GM19395 (cell line): ENCODE measurements at regions not wholly inside any gene's neighbourhood (a gene's known extent, or its start where the extent isn't known, plus 50 kb on each side); places are given as distances from the start of the nearest gene placed in this dataset.
"Not testable (repeated sequence)": the region's sequence is repeated elsewhere in the genome, so short reads cannot be mapped to it uniquely, and the experiment has no call there.

Experiments used
- ATAC-seq: cut with Tn5 transposase; IDR thresholded peaks from one replicate; pipeline ENCODE4 v1.9.1; 2021; ENCODE audit warnings: mild to moderate bottlenecking, moderate library complexity; ENCODE audit not compliant: unreplicated experiment

- ATAC-seq: no peak
Observed at GRCh38 chr10:63077800-63078199, 55.3 kb upstream of the NRBF2 start.

- ATAC-seq: no peak
Observed at GRCh38 chr10:63072951-63073350, 60.2 kb upstream of the NRBF2 start.

GRCh38 chr10:63071145-63071544 lies 62.0 kb upstream of the NRBF2 start:
- ATAC-seq: no peak

GRCh38 chr10:63069318-63069717 lies 63.8 kb upstream of the NRBF2 start:
- ATAC-seq: no peak

GRCh38 chr10:63068246-63068645 lies 64.9 kb upstream of the NRBF2 start:
- ATAC-seq: peak; percentile 72

- no peak for ATAC-seq
Observed at GRCh38 chr10:63066606-63067005, 66.5 kb upstream of the NRBF2 start.

- no peak for ATAC-seq
Observed at GRCh38 chr10:63064706-63065105, 68.4 kb upstream of the NRBF2 start.

- ATAC-seq: no peak
Observed at GRCh38 chr10:63058236-63058635, 74.9 kb upstream of the NRBF2 start.

- ATAC-seq: no peak
Observed at GRCh38 chr10:63057509-63057908, 75.6 kb upstream of the NRBF2 start.

- no peak for ATAC-seq
Observed at GRCh38 chr10:63055705-63056104, 77.4 kb upstream of the NRBF2 start.

- no peak for ATAC-seq
Observed at GRCh38 chr10:63054889-63055611, 78.1 kb upstream of the NRBF2 start.

- no peak for ATAC-seq
Observed at GRCh38 chr10:63052083-63052482, 81.0 kb upstream of the NRBF2 start.

- ATAC-seq: no peak
Observed at GRCh38 chr10:63042256-63042655, 90.9 kb upstream of the NRBF2 start.

GRCh38 chr10:63033616-63034185 lies 99.4 kb upstream of the NRBF2 start:
- ATAC-seq: not testable (repeated sequence)

- no peak for ATAC-seq
Observed at GRCh38 chr10:63030536-63030935, 102.6 kb upstream of the NRBF2 start.

- no peak for ATAC-seq
Observed at GRCh38 chr10:63027531-63027930, 105.6 kb upstream of the NRBF2 start.

GRCh38 chr10:63021225-63021624 lies 111.9 kb upstream of the NRBF2 start:
- ATAC-seq: no peak

GRCh38 chr10:63013755-63014154 lies 119.4 kb upstream of the NRBF2 start:
- ATAC-seq: no peak

- no peak for ATAC-seq
Observed at GRCh38 chr10:63012623-63013022, 120.5 kb upstream of the NRBF2 start.

- ATAC-seq: no peak
Observed at GRCh38 chr10:63010203-63010602, 122.9 kb upstream of the NRBF2 start.

- no peak for ATAC-seq
Observed at GRCh38 chr10:63008491-63008890, 124.6 kb upstream of the NRBF2 start.

GRCh38 chr10:63007112-63007511 lies 126.0 kb upstream of the NRBF2 start:
- no peak for ATAC-seq

- ATAC-seq: no peak
Observed at GRCh38 chr10:63005246-63005645, 127.9 kb upstream of the NRBF2 start.
